CD8-positive, alpha-beta memory T cell (primary cell): ENCODE measurements at regions not wholly inside any gene's neighbourhood (a gene's known extent, or its start where the extent isn't known, plus 50 kb on each side); places are given as distances from the start of the nearest gene placed in this dataset.

Experiments
- CTCF ChIA-PET: fragments of 350-600 bp; sonication (Branson Sonifier 250); formaldehyde crosslinking; loops from one replicate; lab custom pipeline; 2021; ENCODE audit warnings: antibody characterized with exemption; lab: Charles Lee
- POLR2A ChIA-PET: fragments of 350-600 bp; sonication (Branson Sonifier 250); formaldehyde crosslinking; loops from one replicate; lab custom pipeline; 2021; ENCODE audit warnings: antibody characterized with exemption; lab: Charles Lee
- DNase-seq, 5 donors: peaks; one replicate each; pipeline versions ENCODE4 v3.0.0 to v3.0.0-alpha.2; 2020 to 2022; ENCODE audit warnings: mixed read lengths in 1 of 5
- H3K27ac ChIP-seq: one replicate; pipeline ENCODE4 v1.7.0; 2013; ENCODE audit warnings: low read depth, mild to moderate bottlenecking, low read length, moderate library complexity
- H3K27me3 ChIP-seq: 2 replicates; pipeline ENCODE4 v1.7.0; 2013; ENCODE audit warnings: low read length, mild to moderate bottlenecking; ENCODE audit not compliant: insufficient read depth, poor library complexity, severe bottlenecking
- H3K36me3 ChIP-seq: 2 replicates; pipeline ENCODE4 v1.7.0; 2013; ENCODE audit warnings: mild to moderate bottlenecking, low read length, moderate library complexity; ENCODE audit not compliant: insufficient read depth
- H3K4me1 ChIP-seq: 2 replicates; pipeline ENCODE4 v1.7.0; 2013; ENCODE audit warnings: mild to moderate bottlenecking, low read length, moderate library complexity; ENCODE audit not compliant: insufficient read depth
- H3K4me3 ChIP-seq: 2 replicates; pipeline ENCODE4 v1.7.0; 2013; ENCODE audit warnings: mild to moderate bottlenecking, low read length
- H3K9me3 ChIP-seq: 2 replicates; pipeline ENCODE4 v1.7.0; 2013; ENCODE audit warnings: mild to moderate bottlenecking, low read length
- H3K27ac Mint-ChIP-seq, 8 donors: one replicate each; pipeline ENCODE4 v1.8.0; 2020 to 2021; ENCODE audit warnings: mixed read lengths in 8 of 8, mild to moderate bottlenecking in 6 of 8, inconsistent platforms in 3 of 8, moderate library complexity in 3 of 8
- H3K27me3 Mint-ChIP-seq, 2 donors: one replicate each; pipeline ENCODE4 v1.8.0; 2020 to 2021; ENCODE audit warnings: mixed read lengths in 2 of 2, mild to moderate bottlenecking in 1 of 2, moderate library complexity in 1 of 2
- H3K36me3 Mint-ChIP-seq, 3 donors: one replicate each; pipeline ENCODE4 v1.8.0; 2020 to 2021; ENCODE audit warnings: mixed read lengths in 3 of 3, inconsistent platforms in 1 of 3, mild to moderate bottlenecking in 1 of 3
- H3K4me1 Mint-ChIP-seq, 3 donors: one replicate each; pipeline ENCODE4 v1.8.0; 2020 to 2021; ENCODE audit warnings: mixed read lengths in 3 of 3, inconsistent platforms in 1 of 3, mild to moderate bottlenecking in 1 of 3
- H3K4me3 Mint-ChIP-seq, 7 donors: one replicate each; pipeline ENCODE4 v1.8.0; 2020 to 2021; ENCODE audit warnings: mixed read lengths in 7 of 7, mild to moderate bottlenecking in 6 of 7, moderate library complexity in 4 of 7, inconsistent platforms in 2 of 7
- H3K9me3 Mint-ChIP-seq, 5 donors: one replicate each; pipeline ENCODE4 v1.8.0; 2020 to 2022; ENCODE audit warnings: mixed read lengths in 5 of 5, mild to moderate bottlenecking in 3 of 5, moderate library complexity in 2 of 5, inconsistent platforms in 1 of 5

- POLR2A ChIA-PET, result no interaction called here
Measured at GRCh38 chr16:48105976-48106375, 49.8 kb downstream of the ABCC12 start.

GRCh38 chr16:48105456-48105855 lies 50.3 kb downstream of the ABCC12 start:
- CTCF ChIA-PET, result no interaction called here
- no peaks in the 10 kb centered on the region for H3K36me3 ChIP-seq
- H3K4me3 ChIP-seq, result no peak overlapping the region
- DNase-seq, result no peak
- Mint-ChIP-seq H3K27ac (no peak overlapping the region), H3K36me3 (no peaks in the 10 kb centered on the region), H3K9me3 (no peaks in the 10 kb centered on the region), H3K4me3 (no peak overlapping the region), H3K27me3 (peaks cover 0 to 23% of the 10 kb centered on the region in 2 donors), H3K4me1 (peaks cover 0 to 3% (median 0%) of the 10 kb centered on the region in 3 donors)
- POLR2A ChIA-PET, result no interaction called here
- H3K4me1 ChIP-seq, result no peaks in the 10 kb centered on the region
- no peaks in the 10 kb centered on the region for H3K9me3 ChIP-seq
- H3K27me3 ChIP-seq, result no peaks in the 10 kb centered on the region
- H3K27ac ChIP-seq, result no peak overlapping the region

More at GRCh38 chr16:48105976-48106375, 49.8 kb downstream of the ABCC12 start:
- Mint-ChIP-seq H3K36me3 (no peaks in the 10 kb centered on the region), H3K27me3 (peaks cover 0 to 19% of the 10 kb centered on the region in 2 donors), H3K4me3 (no peak overlapping the region), H3K27ac (peak overlapping the region in 1 of 8 donors; percentile 69), H3K9me3 (no peaks in the 10 kb centered on the region), H3K4me1 (peaks cover 0 to 3% (median 0%) of the 10 kb centered on the region in 3 donors)
- Histone ChIP-seq H3K27me3 (no peaks in the 10 kb centered on the region), H3K9me3 (no peaks in the 10 kb centered on the region), H3K36me3 (no peaks in the 10 kb centered on the region), H3K27ac (no peak overlapping the region), H3K4me1 (no peaks in the 10 kb centered on the region), H3K4me3 (no peak overlapping the region)
- DNase-seq, result no peak
- CTCF ChIA-PET, result no interaction called here

- H3K4me1 ChIP-seq, result no peaks in the 10 kb centered on the region
- Mint-ChIP-seq H3K27ac (no peak overlapping the region), H3K4me1 (peaks cover 0 to 3% (median 0%) of the 10 kb centered on the region in 3 donors), H3K9me3 (no peaks in the 10 kb centered on the region), H3K4me3 (no peak overlapping the region), H3K27me3 (peaks cover 0 to 23% of the 10 kb centered on the region in 2 donors), H3K36me3 (no peaks in the 10 kb centered on the region)
- DNase-seq, result no peak
- no peaks in the 10 kb centered on the region for H3K27me3 ChIP-seq
- POLR2A ChIA-PET, result no interaction called here
- CTCF ChIA-PET, result no interaction called here
- no peak overlapping the region for H3K4me3 ChIP-seq
- H3K27ac ChIP-seq, result no peak overlapping the region
- H3K9me3 ChIP-seq, result no peaks in the 10 kb centered on the region
- no peaks in the 10 kb centered on the region for H3K36me3 ChIP-seq
Measured at GRCh38 chr16:48103591-48103990, 52.2 kb downstream of the ABCC12 start.

- Mint-ChIP-seq H3K4me1 (peaks cover 0 to 3% (median 0%) of the 10 kb centered on the region in 3 donors), H3K27ac (no peak overlapping the region), H3K27me3 (peaks cover 0 to 23% of the 10 kb centered on the region in 2 donors), H3K4me3 (peak overlapping the region in 1 of 7 donors; percentile 23), H3K9me3 (no peaks in the 10 kb centered on the region), H3K36me3 (no peaks in the 10 kb centered on the region)
- Histone ChIP-seq H3K27ac (no peak overlapping the region), H3K4me1 (no peaks in the 10 kb centered on the region), H3K36me3 (no peaks in the 10 kb centered on the region), H3K9me3 (no peaks in the 10 kb centered on the region), H3K4me3 (no peak overlapping the region), H3K27me3 (no peaks in the 10 kb centered on the region)
- DNase-seq, result no peak
- ChIA-PET CTCF (no interaction called here), POLR2A (no interaction called here)
Measured at GRCh38 chr16:48102083-48103008, 53.4 kb downstream of the ABCC12 start.

- POLR2A ChIA-PET, result no interaction called here
- H3K36me3 ChIP-seq, result no peaks in the 10 kb centered on the region
- Mint-ChIP-seq H3K27ac (no peak overlapping the region), H3K9me3 (no peaks in the 10 kb centered on the region), H3K36me3 (no peaks in the 10 kb centered on the region), H3K4me3 (no peak overlapping the region), H3K27me3 (peaks cover 0 to 23% of the 10 kb centered on the region in 2 donors), H3K4me1 (peaks cover 0 to 3% (median 0%) of the 10 kb centered on the region in 3 donors)
- no peak for DNase-seq
- CTCF ChIA-PET, result no interaction called here
- H3K27ac ChIP-seq, result no peak overlapping the region
- H3K27me3 ChIP-seq, result no peaks in the 10 kb centered on the region
- no peak overlapping the region for H3K4me3 ChIP-seq
- H3K9me3 ChIP-seq, result no peaks in the 10 kb centered on the region
- no peaks in the 10 kb centered on the region for H3K4me1 ChIP-seq
Measured at GRCh38 chr16:48101069-48101674, 54.6 kb downstream of the ABCC12 start.

GRCh38 chr16:48099455-48099854 lies 56.3 kb downstream of the ABCC12 start:
- DNase-seq, result no peak
- Histone ChIP-seq H3K4me1 (no peaks in the 10 kb centered on the region), H3K27me3 (no peaks in the 10 kb centered on the region), H3K36me3 (no peaks in the 10 kb centered on the region), H3K27ac (no peak overlapping the region), H3K9me3 (no peaks in the 10 kb centered on the region), H3K4me3 (no peak overlapping the region)
- Mint-ChIP-seq H3K27ac (no peak overlapping the region), H3K4me3 (no peak overlapping the region), H3K27me3 (peaks cover 0 to 20% of the 10 kb centered on the region in 2 donors), H3K4me1 (peaks cover 0 to 3% (median 0%) of the 10 kb centered on the region in 3 donors), H3K36me3 (no peaks in the 10 kb centered on the region), H3K9me3 (peaks cover 0 to 4% (median 0%) of the 10 kb centered on the region in 5 donors)
- ChIA-PET CTCF (no interaction called here), POLR2A (no interaction called here)

GRCh38 chr16:48098472-48098871 lies 57.3 kb downstream of the ABCC12 start:
- no peak overlapping the region for H3K27ac Mint-ChIP-seq
- CTCF ChIA-PET, result no interaction called here

GRCh38 chr16:48091117-48091516 lies 64.7 kb downstream of the ABCC12 start:
- Histone ChIP-seq H3K4me3 (no peak overlapping the region), H3K36me3 (no peaks in the 10 kb centered on the region), H3K4me1 (no peaks in the 10 kb centered on the region), H3K9me3 (no peaks in the 10 kb centered on the region), H3K27me3 (no peaks in the 10 kb centered on the region), H3K27ac (no peak overlapping the region)
- POLR2A ChIA-PET, result no interaction called here
- H3K36me3 Mint-ChIP-seq, result no peaks in the 10 kb centered on the region
- no peaks in the 10 kb centered on the region for H3K4me1 Mint-ChIP-seq
- peaks cover 0 to 4% (median 0%) of the 10 kb centered on the region in 5 donors for H3K9me3 Mint-ChIP-seq
- DNase-seq, result no peak
- no peak overlapping the region for H3K27ac Mint-ChIP-seq
- CTCF ChIA-PET, result no interaction called here
- H3K27me3 Mint-ChIP-seq, result peaks cover 11% of the 10 kb centered on the region in 2 donors
- no peak overlapping the region for H3K4me3 Mint-ChIP-seq

More at GRCh38 chr16:48098472-48098871, 57.3 kb downstream of the ABCC12 start:
- POLR2A ChIA-PET, result no interaction called here
- H3K4me3 ChIP-seq, result no peak overlapping the region
- no peaks in the 10 kb centered on the region for H3K4me1 ChIP-seq
- Mint-ChIP-seq H3K36me3 (no peaks in the 10 kb centered on the region), H3K27me3 (peaks cover 0 to 20% of the 10 kb centered on the region in 2 donors), H3K4me3 (no peak overlapping the region), H3K9me3 (peaks cover 0 to 4% (median 0%) of the 10 kb centered on the region in 5 donors), H3K4me1 (peaks cover 0 to 3% (median 0%) of the 10 kb centered on the region in 3 donors)
- no peaks in the 10 kb centered on the region for H3K36me3 ChIP-seq
- H3K9me3 ChIP-seq, result no peaks in the 10 kb centered on the region
- no peak overlapping the region for H3K27ac ChIP-seq
- no peaks in the 10 kb centered on the region for H3K27me3 ChIP-seq
- DNase-seq, result no peak
